ENCODE measurements at regions not wholly inside any gene's neighbourhood (a gene's known extent, or its start where the extent isn't known, plus 50 kb on each side); places are given as distances from the start of the nearest gene placed in this dataset.

GRCh38 chr4:62619971-62620370, 1419.8 kb downstream of the ADGRL3 start:
- H3K9ac ChIP-seq = no peak overlapping the region
- 49% methylated on average over 4 of the region's 4 CpGs for WGBS (ENCODE audit: low lambda C conversion rate)
- peaks cover 3% of the 10 kb centered on the region; the same call in 1 of the 2 replicates for H3K9me2 ChIP-seq
- no peaks in the 10 kb centered on the region for H3K36me3 ChIP-seq (replicated peaks in 1 of 2; ENCODE audit: control insufficient read depth in 1 of 2, insufficient read depth in 2 of 2, low read length in 1 of 2)
- no peak for DNase-seq
- ChIA-PET POLR2A (no interaction called here), CTCF (no interaction called here)
- TF ChIP-seq POLR2AphosphoS5 (IDR thresholded peaks at IDR 0.05; ENCODE audit: low read depth, low read length) = no peak
- TF ChIP-seq JUND (IDR thresholded peaks at IDR 0.05) = no peak
- no peak for TF ChIP-seq IRF3 (IDR thresholded peaks at IDR 0.05; ENCODE audit: low read depth, low read length)
- no peak for TF ChIP-seq MXI1 (IDR thresholded peaks at IDR 0.05; ENCODE audit: low read depth, low read length)
- TF ChIP-seq NRF1 (IDR thresholded peaks at IDR 0.05; ENCODE audit: low read depth, low read length) = no peak
- no peak for TF ChIP-seq CTCF (IDR thresholded peaks at IDR 0.05)
- TF ChIP-seq USF2 (IDR thresholded peaks at IDR 0.05; ENCODE audit: borderline replicate concordance, low read depth, low read length) = no peak
- TF ChIP-seq FOXM1 (IDR thresholded peaks at IDR 0.05; ENCODE audit: low read depth) = no peak
- TF ChIP-seq RCOR1 (IDR thresholded peaks at IDR 0.05; ENCODE audit: low read length) = no peak
- TF ChIP-seq, protein P1, sequence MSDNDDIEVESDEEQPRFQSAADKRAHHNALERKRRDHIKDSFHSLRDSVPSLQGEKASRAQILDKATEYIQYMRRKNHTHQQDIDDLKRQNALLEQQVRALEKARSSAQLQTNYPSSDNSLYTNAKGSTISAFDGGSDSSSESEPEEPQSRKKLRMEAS (IDR thresholded peaks at IDR 0.05; ENCODE audit: low read depth) = no peak
- no peak for TF ChIP-seq GATA2 (CRISPR knock-in tag; IDR thresholded peaks at IDR 0.05)
- no peak for TF ChIP-seq RAD21 (IDR thresholded peaks at IDR 0.05; ENCODE audit: low read length)
- TF ChIP-seq, protein P2, sequence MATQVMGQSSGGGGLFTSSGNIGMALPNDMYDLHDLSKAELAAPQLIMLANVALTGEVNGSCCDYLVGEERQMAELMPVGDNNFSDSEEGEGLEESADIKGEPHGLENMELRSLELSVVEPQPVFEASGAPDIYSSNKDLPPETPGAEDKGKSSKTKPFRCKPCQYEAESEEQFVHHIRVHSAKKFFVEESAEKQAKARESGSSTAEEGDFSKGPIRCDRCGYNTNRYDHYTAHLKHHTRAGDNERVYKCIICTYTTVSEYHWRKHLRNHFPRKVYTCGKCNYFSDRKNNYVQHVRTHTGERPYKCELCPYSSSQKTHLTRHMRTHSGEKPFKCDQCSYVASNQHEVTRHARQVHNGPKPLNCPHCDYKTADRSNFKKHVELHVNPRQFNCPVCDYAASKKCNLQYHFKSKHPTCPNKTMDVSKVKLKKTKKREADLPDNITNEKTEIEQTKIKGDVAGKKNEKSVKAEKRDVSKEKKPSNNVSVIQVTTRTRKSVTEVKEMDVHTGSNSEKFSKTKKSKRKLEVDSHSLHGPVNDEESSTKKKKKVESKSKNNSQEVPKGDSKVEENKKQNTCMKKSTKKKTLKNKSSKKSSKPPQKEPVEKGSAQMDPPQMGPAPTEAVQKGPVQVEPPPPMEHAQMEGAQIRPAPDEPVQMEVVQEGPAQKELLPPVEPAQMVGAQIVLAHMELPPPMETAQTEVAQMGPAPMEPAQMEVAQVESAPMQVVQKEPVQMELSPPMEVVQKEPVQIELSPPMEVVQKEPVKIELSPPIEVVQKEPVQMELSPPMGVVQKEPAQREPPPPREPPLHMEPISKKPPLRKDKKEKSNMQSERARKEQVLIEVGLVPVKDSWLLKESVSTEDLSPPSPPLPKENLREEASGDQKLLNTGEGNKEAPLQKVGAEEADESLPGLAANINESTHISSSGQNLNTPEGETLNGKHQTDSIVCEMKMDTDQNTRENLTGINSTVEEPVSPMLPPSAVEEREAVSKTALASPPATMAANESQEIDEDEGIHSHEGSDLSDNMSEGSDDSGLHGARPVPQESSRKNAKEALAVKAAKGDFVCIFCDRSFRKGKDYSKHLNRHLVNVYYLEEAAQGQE (IDR thresholded peaks at IDR 0.05; ENCODE audit: low read depth, low read length) = no peak
- TF ChIP-seq TCF12 (IDR thresholded peaks at IDR 0.05) = no peak
- no peaks in the 10 kb centered on the region for H4K20me1 ChIP-seq (ENCODE audit: insufficient read depth)
- no peaks in the 10 kb centered on the region for H3K9me3 ChIP-seq
- no peaks in the 10 kb centered on the region for H3K79me2 ChIP-seq (ENCODE audit: insufficient read depth)
- H3K27me3 ChIP-seq (ENCODE audit: insufficient read depth) = no peaks in the 10 kb centered on the region
- H3F3A ChIP-seq (replicated peaks; ENCODE audit: insufficient read depth) = no peaks in the 10 kb centered on the region
- no peak overlapping the region for H2AFZ ChIP-seq (ENCODE audit: low read depth)
- H3K4me2 ChIP-seq = no peak overlapping the region
- H3K27ac ChIP-seq (ENCODE audit: low read depth in 2 of 2, low read length in 1 of 2) = no peak overlapping the region
- H3K4me3 ChIP-seq (ENCODE audit: low read depth in 2 of 2, low read length in 1 of 2) = no peak overlapping the region
- no peaks in the 10 kb centered on the region for H3K4me1 ChIP-seq (ENCODE audit: control insufficient read depth in 1 of 2, insufficient read depth in 2 of 2, low read depth in 1 of 2, low read length in 1 of 2)
